ENCODE measurements at regions not wholly inside any gene's neighbourhood (a gene's known extent, or its start where the extent isn't known, plus 50 kb on each side); places are given as distances from the start of the nearest gene placed in this dataset.

- H3K27ac ChIP-seq (ENCODE audit: control insufficient read depth, insufficient read depth) = no peak overlapping the region
- TF ChIP-seq NR2C1 (IDR thresholded peaks at IDR 0.05) (no peak), CBX3 (IDR thresholded peaks at IDR 0.05; ENCODE audit: borderline replicate concordance, low read depth) (no peak), USF1 (IDR thresholded peaks at IDR 0.05; ENCODE audit: borderline replicate concordance, extremely low read length, insufficient read depth, low read depth, low read length) (no peak), EGR1 (IDR thresholded peaks at IDR 0.05; ENCODE audit: borderline replicate concordance in 1 of 2, low read depth in 2 of 2, low read length in 2 of 2) (no peak), POLR2AphosphoS5 (IDR thresholded peaks at IDR 0.05; ENCODE audit: low read length) (no peak), SREBF1 (IDR thresholded peaks at IDR 0.05; ENCODE audit: low read length) (no peak), MXI1 (IDR thresholded peaks at IDR 0.05; ENCODE audit: low read depth, low read length) (no peak), SMARCA5 (IDR thresholded peaks at IDR 0.05) (no peak), IRF5 (IDR thresholded peaks at IDR 0.05; ENCODE audit: borderline replicate concordance) (no peak), RB1 (IDR thresholded peaks at IDR 0.05; ENCODE audit: borderline replicate concordance) (no peak), CEBPB (IDR thresholded peaks at IDR 0.05; ENCODE audit: borderline replicate concordance in 1 of 2, low read depth in 2 of 2, low read length in 2 of 2) (no peak), HDAC6 (IDR thresholded peaks at IDR 0.05; ENCODE audit: unreplicated experiment) (no peak), SREBF2 (IDR thresholded peaks at IDR 0.05; ENCODE audit: low read length) (no peak), POU2F2 (IDR thresholded peaks at IDR 0.05; ENCODE audit: borderline replicate concordance, low read depth, low read length) (no peak)
- H3K36me3 ChIP-seq (ENCODE audit: control insufficient read depth in 2 of 2, insufficient read depth in 2 of 2, low read length in 1 of 2) = no peaks in the 10 kb centered on the region
- ChIA-PET POLR2A (no interaction called here), CTCF (no interaction called here), RAD21 (ENCODE audit: unreplicated experiment) (no interaction called here), SMC1A (ENCODE audit: uncharacterized antibody, unreplicated experiment) (interaction anchor here (1.0 kb wide), 1 partner anchor 11 kb away, joined by 3 read pairs; no protein-coding TSS in a partner anchor)
- no peak overlapping the region for H2AFZ ChIP-seq (ENCODE audit: control insufficient read depth, low read depth, low read length)
- H3K9ac ChIP-seq (ENCODE audit: control insufficient read depth, insufficient read depth, low read length) = no peak overlapping the region
- H3K4me2 ChIP-seq (ENCODE audit: control insufficient read depth, insufficient read depth) = no peak overlapping the region
- FAIRE-seq (no peak), ATAC-seq (no peak), DNase-seq (ENCODE audit: low read depth, low spot score) (no peak)
- 30% methylated on average over 13 of the region's 13 CpGs for WGBS (ENCODE audit: insufficient coverage, insufficient replicate concordance, low lambda C conversion rate, missing lambda C conversion rate)
- no peaks in the 10 kb centered on the region; the same call in 2 of the 3 replicates for H3K9me3 ChIP-seq (replicated peaks; ENCODE audit: control insufficient read depth, insufficient read depth, low read length)
- intact Hi-C loops (cut with micrococcal nuclease; ENCODE audit: unreplicated experiment) = no loop called here
- no peaks in the 10 kb centered on the region for H4K20me1 ChIP-seq (ENCODE audit: control insufficient read depth, insufficient read depth)
- H3K4me3 ChIP-seq = no peak overlapping the region
- no peaks in the 10 kb centered on the region for H3K79me2 ChIP-seq (ENCODE audit: control insufficient read depth, insufficient read depth, low read length)
- BruUV-seq (replicated peaks) = no TSS peak
- in situ Hi-C loops (cut with MboI) = no loop called here
- H3K4me1 ChIP-seq (ENCODE audit: control insufficient read depth, insufficient read depth, low read length) = no peaks in the 10 kb centered on the region
- H3K27me3 ChIP-seq (replicated peaks in 1 of 2; ENCODE audit: control insufficient read depth in 2 of 2, insufficient read depth in 2 of 2, low read length in 1 of 2) = no peaks in the 10 kb centered on the region; a peak in 1 of 4 replicates
These were observed 174.2 kb downstream of the RTP5 start for GRCh38 chr2:242043538-242044312.
